GM19025 (cell line): ENCODE measurements at regions not wholly inside any gene's neighbourhood (a gene's known extent, or its start where the extent isn't known, plus 50 kb on each side); places are given as distances from the start of the nearest gene placed in this dataset.
"Not testable (repeated sequence)": the region's sequence is repeated elsewhere in the genome, so short reads cannot be mapped to it uniquely, and the experiment has no call there.

Experiments used
- ATAC-seq: cut with Tn5 transposase; IDR thresholded peaks from one replicate; pipeline ENCODE4 v1.9.1; 2021; ENCODE audit warnings: mild to moderate bottlenecking, low read depth, moderate library complexity; ENCODE audit not compliant: unreplicated experiment

GRCh38 chr4:58451707-58452106 is 1341.5 kb upstream of the IGFBP7 start:
- ATAC-seq, result no peak

GRCh38 chr4:58435871-58436270 is 1325.7 kb upstream of the IGFBP7 start:
- no peak for ATAC-seq

GRCh38 chr4:58413849-58414248 is 1303.7 kb upstream of the IGFBP7 start:
- no peak for ATAC-seq

- no peak for ATAC-seq
These were observed 1301.7 kb upstream of the IGFBP7 start for GRCh38 chr4:58411904-58412303.

- no peak for ATAC-seq
These were observed 1296.6 kb upstream of the IGFBP7 start for GRCh38 chr4:58406762-58407161.

- ATAC-seq, result no peak
These were observed 1258.0 kb upstream of the IGFBP7 start for GRCh38 chr4:58368221-58368620.

GRCh38 chr4:58360354-58361133 is 1250.4 kb upstream of the IGFBP7 start:
- no peak for ATAC-seq

- no peak for ATAC-seq
These were observed 1249.4 kb upstream of the IGFBP7 start for GRCh38 chr4:58359590-58359989.

- ATAC-seq, result no peak
These were observed 1247.8 kb upstream of the IGFBP7 start for GRCh38 chr4:58357947-58358346.

GRCh38 chr4:58325070-58325469 is 1214.9 kb upstream of the IGFBP7 start:
- no peak for ATAC-seq

- no peak for ATAC-seq
These were observed 1203.3 kb upstream of the IGFBP7 start for GRCh38 chr4:58313444-58313843.

GRCh38 chr4:58303456-58303855 is 1193.3 kb upstream of the IGFBP7 start:
- no peak for ATAC-seq

- no peak for ATAC-seq
These were observed 1191.3 kb upstream of the IGFBP7 start for GRCh38 chr4:58301376-58301999.

- no peak for ATAC-seq
These were observed 1176.2 kb upstream of the IGFBP7 start for GRCh38 chr4:58286335-58286734.

- ATAC-seq, result not testable (repeated sequence)
These were observed 1170.7 kb upstream of the IGFBP7 start for GRCh38 chr4:58280928-58281327.

GRCh38 chr4:58275856-58276255 is 1165.7 kb upstream of the IGFBP7 start:
- ATAC-seq, result no peak

GRCh38 chr4:58274553-58274952 is 1164.4 kb upstream of the IGFBP7 start:
- ATAC-seq, result no peak

- ATAC-seq, result no peak
These were observed 1162.1 kb upstream of the IGFBP7 start for GRCh38 chr4:58272311-58272710.

- ATAC-seq, result no peak
These were observed 1155.5 kb upstream of the IGFBP7 start for GRCh38 chr4:58265734-58266133.

- ATAC-seq, result no peak
These were observed 1151.3 kb upstream of the IGFBP7 start for GRCh38 chr4:58261526-58261925.

- ATAC-seq, result no peak
These were observed 1144.1 kb upstream of the IGFBP7 start for GRCh38 chr4:58254291-58254690.

GRCh38 chr4:58252656-58253055 is 1142.5 kb upstream of the IGFBP7 start:
- ATAC-seq, result no peak
